Cardiac muscle cell (in vitro differentiated cells and primary cell): ENCODE measurements at regions not wholly inside any gene's neighbourhood (a gene's known extent, or its start where the extent isn't known, plus 50 kb on each side); places are given as distances from the start of the nearest gene placed in this dataset.

ENCODE experiments used
- DNase-seq, 2 donors: peaks; one replicate each; pipeline versions ENCODE4 v3.0.0 to v3.0.0-alpha.2; 2010 to 2017; ENCODE audit warnings: low read depth in 1 of 2, low spot score in 1 of 2
- H3K27ac ChIP-seq: fragments of 200-600 bp; sonication (generic); 2 replicates; pipeline ENCODE4 v1.5.1; 2016
- H3K27me3 ChIP-seq: fragments of 200-600 bp; sonication (generic); 2 replicates; pipeline ENCODE4 v1.6.0; 2016; ENCODE audit warnings: control low read depth
- H3K36me3 ChIP-seq: fragments of 200-600 bp; sonication (generic); 2 replicates; pipeline ENCODE4 v1.5.1; 2016; ENCODE audit warnings: control low read depth
- H3K4me1 ChIP-seq: fragments of 200-600 bp; sonication (generic); 2 replicates; pipeline ENCODE4 v1.8.1; 2017; ENCODE audit warnings: low read depth, mild to moderate bottlenecking, mixed run types
- H3K4me3 ChIP-seq: fragments of 200-600 bp; sonication (generic); 2 replicates; pipeline ENCODE4 v1.5.1; 2016; ENCODE audit warnings: mild to moderate bottlenecking
- H3K9me3 ChIP-seq: fragments of 200-600 bp; sonication (generic); 2 replicates; pipeline ENCODE4 v1.5.1; 2017; ENCODE audit warnings: low read depth, mild to moderate bottlenecking, control low read depth
- CTCF ChIP-seq: IDR thresholded peaks from 2 replicates; pipeline ENCODE4 v1.5.1; 2012; ENCODE audit warnings: low read depth, mild to moderate bottlenecking, low read length

GRCh38 chr13:87919956-87920355, 248.8 kb downstream of the SLITRK5 start:
- Histone ChIP-seq H3K27me3 (no peaks in the 10 kb centered on the region), H3K27ac (no peak overlapping the region), H3K9me3 (no peaks in the 10 kb centered on the region), H3K4me3 (no peak overlapping the region), H3K36me3 (no peaks in the 10 kb centered on the region), H3K4me1 (no peaks in the 10 kb centered on the region)
- no peak for DNase-seq
- TF ChIP-seq CTCF = no peak

- H3K27ac ChIP-seq = no peak overlapping the region
- H3K36me3 ChIP-seq = no peaks in the 10 kb centered on the region
- no peaks in the 10 kb centered on the region for H3K9me3 ChIP-seq
- no peaks in the 10 kb centered on the region for H3K4me1 ChIP-seq
- no peak for TF ChIP-seq CTCF
- DNase-seq = no peak
- no peaks in the 10 kb centered on the region for H3K27me3 ChIP-seq
- no peak overlapping the region for H3K4me3 ChIP-seq
Observed at GRCh38 chr13:87923753-87924152, 252.6 kb downstream of the SLITRK5 start.

GRCh38 chr13:87925006-87925405, 253.8 kb downstream of the SLITRK5 start:
- Histone ChIP-seq H3K27ac (no peak overlapping the region), H3K27me3 (no peaks in the 10 kb centered on the region), H3K9me3 (no peaks in the 10 kb centered on the region), H3K36me3 (no peaks in the 10 kb centered on the region), H3K4me3 (no peak overlapping the region), H3K4me1 (no peaks in the 10 kb centered on the region)
- DNase-seq = no peak
- TF ChIP-seq CTCF = no peak

GRCh38 chr13:87940776-87941175, 269.6 kb downstream of the SLITRK5 start:
- DNase-seq = no peak
- H3K4me1 ChIP-seq = no peaks in the 10 kb centered on the region
- TF ChIP-seq CTCF = no peak
- no peak overlapping the region for H3K27ac ChIP-seq
- no peaks in the 10 kb centered on the region for H3K9me3 ChIP-seq
- H3K4me3 ChIP-seq = no peak overlapping the region
- H3K27me3 ChIP-seq = no peaks in the 10 kb centered on the region
- H3K36me3 ChIP-seq = no peaks in the 10 kb centered on the region

- TF ChIP-seq CTCF = no peak
- H3K4me3 ChIP-seq = no peak overlapping the region
- DNase-seq = no peak
- H3K4me1 ChIP-seq = no peaks in the 10 kb centered on the region
- H3K27ac ChIP-seq = no peak overlapping the region
- no peaks in the 10 kb centered on the region for H3K27me3 ChIP-seq
- H3K36me3 ChIP-seq = no peaks in the 10 kb centered on the region
- H3K9me3 ChIP-seq = no peaks in the 10 kb centered on the region
Observed at GRCh38 chr13:87941226-87941625, 270.1 kb downstream of the SLITRK5 start.

GRCh38 chr13:87942205-87942604, 271.0 kb downstream of the SLITRK5 start:
- Histone ChIP-seq H3K27ac (no peak overlapping the region), H3K4me1 (no peaks in the 10 kb centered on the region), H3K36me3 (no peaks in the 10 kb centered on the region), H3K4me3 (no peak overlapping the region), H3K27me3 (no peaks in the 10 kb centered on the region), H3K9me3 (no peaks in the 10 kb centered on the region)
- DNase-seq = no peak
- TF ChIP-seq CTCF = no peak
